Cardiac fibroblast (primary cell): ENCODE measurements at regions not wholly inside any gene's neighbourhood (a gene's known extent, or its start where the extent isn't known, plus 50 kb on each side); places are given as distances from the start of the nearest gene placed in this dataset.

Experiments used
- DNase-seq, 2 donors: peaks; one replicate each; pipeline versions ENCODE4 v3.0.0 to v3.0.0-alpha.2; 2010; ENCODE audit warnings: low read depth in 2 of 2
- H3K4me3 ChIP-seq, 2 donors: replicated peaks in 1 of 2; 1 replicate in 1 of 2; 2 replicates in 1 of 2; pipeline ENCODE4 v1.5.1; 2011; ENCODE audit warnings: low read depth in 2 of 2, low read length in 2 of 2, mild to moderate bottlenecking in 2 of 2, moderate library complexity in 1 of 2
- TF ChIP-seq, protein P1 (sequence below): IDR thresholded peaks from one replicate; pipeline ENCODE4 v1.5.1; 2011; ENCODE audit warnings: low read depth, mild to moderate bottlenecking, low read length, inconsistent platforms

DNA sequence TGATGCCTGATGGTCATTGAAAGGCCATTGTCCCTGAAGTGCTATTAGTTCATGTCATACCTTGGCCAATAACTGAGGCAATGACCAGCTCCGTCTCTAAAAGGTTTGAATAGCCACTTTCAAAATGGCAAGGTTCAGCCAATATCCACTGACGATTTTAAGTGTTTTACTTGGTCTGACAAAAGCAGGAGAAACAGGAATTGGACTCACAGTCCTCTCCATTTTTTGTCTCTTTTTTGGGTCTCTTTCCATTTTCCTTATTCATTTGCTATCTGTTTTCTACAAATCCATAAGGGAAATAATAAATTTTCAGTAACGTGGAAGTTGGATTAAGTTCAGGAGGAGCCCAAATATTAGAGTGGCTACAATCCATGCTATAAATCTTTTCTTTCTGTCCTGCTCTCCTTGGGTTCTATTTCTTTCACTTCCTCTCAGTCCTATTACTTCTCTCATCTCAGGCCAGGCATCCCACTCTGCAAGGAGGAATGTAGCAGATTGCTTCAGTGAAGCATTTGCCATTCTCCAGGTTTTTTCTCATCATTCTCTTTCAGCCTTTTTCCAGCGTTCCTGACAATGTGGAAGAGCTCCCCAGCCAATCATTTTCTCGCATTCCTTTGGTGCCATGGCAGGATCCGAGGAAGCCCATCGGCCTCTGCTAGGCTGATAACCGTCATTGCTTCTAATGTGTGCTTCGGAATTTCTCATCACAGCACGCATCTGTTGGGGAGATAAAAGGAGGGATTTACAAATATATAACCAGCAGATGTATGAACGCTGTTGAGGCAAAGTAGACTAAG, 414.5 kb downstream of the ADGRL2 start:
- DNase-seq = no peak

DNA sequence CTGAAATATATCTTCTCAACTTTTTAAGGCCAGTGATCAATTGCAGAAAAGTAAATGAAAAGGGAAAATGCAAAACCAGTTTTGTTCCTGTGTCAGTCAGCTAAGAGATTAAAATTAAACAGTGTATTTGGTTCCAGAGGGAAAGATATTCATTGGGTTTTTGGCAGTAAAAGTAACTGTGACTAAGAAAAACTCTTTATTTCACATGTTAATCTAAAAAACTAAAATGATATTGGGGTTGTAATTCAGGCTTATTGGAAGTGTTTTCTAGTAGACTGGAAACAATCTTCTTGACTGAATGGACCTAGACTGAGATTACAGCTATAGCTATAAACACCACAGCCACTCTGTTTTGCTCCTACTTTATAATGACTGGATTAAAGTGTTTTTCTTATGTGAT, 413.9 kb downstream of the ADGRL2 start:
- H3K4me3 ChIP-seq = no peak overlapping the region
- TF ChIP-seq, protein P1, sequence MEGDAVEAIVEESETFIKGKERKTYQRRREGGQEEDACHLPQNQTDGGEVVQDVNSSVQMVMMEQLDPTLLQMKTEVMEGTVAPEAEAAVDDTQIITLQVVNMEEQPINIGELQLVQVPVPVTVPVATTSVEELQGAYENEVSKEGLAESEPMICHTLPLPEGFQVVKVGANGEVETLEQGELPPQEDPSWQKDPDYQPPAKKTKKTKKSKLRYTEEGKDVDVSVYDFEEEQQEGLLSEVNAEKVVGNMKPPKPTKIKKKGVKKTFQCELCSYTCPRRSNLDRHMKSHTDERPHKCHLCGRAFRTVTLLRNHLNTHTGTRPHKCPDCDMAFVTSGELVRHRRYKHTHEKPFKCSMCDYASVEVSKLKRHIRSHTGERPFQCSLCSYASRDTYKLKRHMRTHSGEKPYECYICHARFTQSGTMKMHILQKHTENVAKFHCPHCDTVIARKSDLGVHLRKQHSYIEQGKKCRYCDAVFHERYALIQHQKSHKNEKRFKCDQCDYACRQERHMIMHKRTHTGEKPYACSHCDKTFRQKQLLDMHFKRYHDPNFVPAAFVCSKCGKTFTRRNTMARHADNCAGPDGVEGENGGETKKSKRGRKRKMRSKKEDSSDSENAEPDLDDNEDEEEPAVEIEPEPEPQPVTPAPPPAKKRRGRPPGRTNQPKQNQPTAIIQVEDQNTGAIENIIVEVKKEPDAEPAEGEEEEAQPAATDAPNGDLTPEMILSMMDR = no peak
- peak in 1 of 2 donors; percentile 12 for DNase-seq

More for the DNA sequence above, 414.5 kb downstream of the ADGRL2 start:
- TF ChIP-seq, protein P1 = no peak
- no peak overlapping the region for H3K4me3 ChIP-seq

DNA sequence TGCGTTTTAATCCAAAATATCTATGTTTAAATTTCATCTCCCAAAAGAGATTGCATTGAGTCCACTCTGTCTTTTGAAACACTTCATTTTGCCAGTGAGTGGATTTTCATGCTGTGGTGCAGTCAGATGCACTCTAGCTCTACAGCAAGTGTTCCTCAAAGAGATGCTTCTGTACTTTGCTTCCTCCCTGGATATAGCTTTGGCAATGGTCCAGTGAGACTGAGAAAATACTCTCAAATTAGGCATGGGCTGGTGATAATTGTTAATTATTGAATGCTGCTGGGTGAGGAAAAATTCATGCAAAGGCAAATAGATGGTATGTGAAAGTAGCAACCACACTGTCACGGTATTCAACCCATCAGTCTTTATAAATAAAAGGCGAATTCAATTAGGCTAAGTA, 396.9 kb downstream of the ADGRL2 start:
- TF ChIP-seq, protein P1 = no peak
- DNase-seq = no peak
- H3K4me3 ChIP-seq = no peak overlapping the region

DNA sequence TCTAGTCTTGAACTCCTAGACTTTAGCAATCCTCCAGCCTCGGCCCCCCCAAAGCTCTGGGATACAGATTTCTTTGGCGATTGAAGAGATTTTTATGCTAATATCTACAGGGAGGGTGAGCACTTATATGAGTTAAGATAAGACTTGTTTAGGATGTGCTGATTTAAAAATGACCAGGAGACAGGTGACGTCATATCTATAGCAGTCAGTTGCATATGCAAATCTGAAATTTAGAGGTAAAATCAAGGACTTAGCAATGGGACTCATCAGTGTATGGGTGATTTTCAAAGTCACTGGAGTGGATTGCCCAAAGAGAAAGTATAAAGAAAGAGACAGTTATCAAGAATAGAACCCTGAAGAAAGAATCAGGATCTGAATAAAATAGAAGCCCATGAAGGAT, 394.5 kb downstream of the ADGRL2 start:
- H3K4me3 ChIP-seq = no peak overlapping the region
- DNase-seq = no peak
- TF ChIP-seq, protein P1 = no peak

DNA sequence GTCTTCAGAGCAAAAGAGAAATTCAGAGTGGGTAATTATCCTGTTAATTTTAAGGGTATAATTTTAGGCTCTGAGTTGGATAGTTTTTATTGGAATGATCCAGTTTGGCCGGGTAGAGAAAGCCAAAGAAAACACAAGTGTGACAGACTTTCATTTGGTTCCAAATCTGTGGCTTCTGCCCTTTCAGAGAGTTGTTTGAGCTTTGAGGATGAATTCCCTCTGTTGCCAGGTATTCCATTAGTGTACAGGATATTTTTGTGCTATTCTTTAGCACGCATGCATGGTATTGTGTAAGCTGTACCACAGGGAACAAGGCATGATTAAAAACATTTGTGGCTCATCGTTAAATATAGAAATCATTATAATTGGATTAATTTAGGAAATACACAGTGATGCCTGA, 384.4 kb downstream of the ADGRL2 start:
- TF ChIP-seq, protein P1 = no peak
- peak in 1 of 2 donors; percentile 6 for DNase-seq
- H3K4me3 ChIP-seq = no peak overlapping the region

DNA sequence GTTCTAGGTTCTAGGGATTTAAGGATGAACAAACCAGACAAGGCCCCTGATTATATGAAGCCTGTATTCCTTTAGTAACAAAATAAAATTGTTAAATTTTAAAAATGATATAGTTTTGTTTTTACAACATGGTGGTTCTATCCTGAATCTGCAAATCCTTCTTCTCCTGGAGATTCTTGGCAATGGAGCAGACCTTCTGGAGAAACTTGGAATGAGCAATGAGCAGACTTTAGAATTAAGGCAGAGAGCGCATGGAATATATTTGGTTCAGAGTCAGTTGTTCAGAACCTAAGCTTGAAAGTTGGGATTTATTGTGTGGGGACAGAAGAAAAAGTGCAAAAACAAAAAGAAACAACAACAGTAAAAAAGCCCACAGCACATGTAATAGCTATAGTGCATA, 381.1 kb downstream of the ADGRL2 start:
- TF ChIP-seq, protein P1 = no peak
- no peak overlapping the region for H3K4me3 ChIP-seq
- DNase-seq = no peak
